GM23338 (cell line): ENCODE measurements at regions not wholly inside any gene's neighbourhood (a gene's known extent, or its start where the extent isn't known, plus 50 kb on each side); places are given as distances from the start of the nearest gene placed in this dataset.

Experiments
- ATAC-seq: fragments of 200-7000 bp; cut with Tn5 transposase; 3 replicates; pipeline ENCODE4 v1.9.1; 2020
- DNase-seq: peaks from one replicate; pipeline ENCODE4 v3.0.0-alpha.2; 2015; ENCODE audit warnings: low spot score
- H2AFZ ChIP-seq: fragments of 200-600 bp; sonication (generic); 2 replicates; pipeline ENCODE4 v1.8.0; 2016; ENCODE audit warnings: antibody characterized with exemption, mild to moderate bottlenecking, moderate library complexity
- H3F3A ChIP-seq: fragments of 200-600 bp; sonication (generic); replicated peaks from 2 replicates; pipeline ENCODE4 v1.8.0; 2017; ENCODE audit warnings: antibody characterized with exemption, mixed run types, low read depth
- H3K27ac ChIP-seq: fragments of 200-600 bp; sonication (generic); 2 replicates; pipeline ENCODE4 v1.6.1; 2016; ENCODE audit warnings: low read depth
- H3K27me3 ChIP-seq: fragments of 200-600 bp; sonication (generic); 2 replicates; pipeline ENCODE4 v1.8.0; 2016; ENCODE audit warnings: mild to moderate bottlenecking, mixed run types, moderate library complexity; ENCODE audit not compliant: insufficient read depth
- H3K36me3 ChIP-seq: fragments of 200-600 bp; sonication (generic); 2 replicates; pipeline ENCODE4 v1.8.0; 2016; ENCODE audit warnings: mild to moderate bottlenecking; ENCODE audit not compliant: insufficient read depth
- H3K4me1 ChIP-seq: fragments of 200-600 bp; sonication (generic); 2 replicates; pipeline ENCODE4 v1.8.0; 2016; ENCODE audit warnings: mild to moderate bottlenecking, moderate library complexity; ENCODE audit not compliant: insufficient read depth
- H3K4me2 ChIP-seq: fragments of 200-600 bp; sonication (generic); 2 replicates; pipeline ENCODE4 v1.7.1; 2017; ENCODE audit warnings: mixed run types
- H3K4me3 ChIP-seq: fragments of 200-600 bp; sonication (generic); 2 replicates; pipeline ENCODE4 v1.6.1; 2016; ENCODE audit warnings: mixed run types
- H3K79me2 ChIP-seq: fragments of 200-600 bp; sonication (generic); replicated peaks from 2 replicates; pipeline ENCODE4 v1.8.0; 2017; ENCODE audit warnings: mild to moderate bottlenecking; ENCODE audit not compliant: insufficient read depth
- H3K9me2 ChIP-seq: fragments of 200-600 bp; sonication (generic); 2 replicates; pipeline ENCODE4 v1.8.0; 2017; ENCODE audit not compliant: insufficient read depth
- H4K20me1 ChIP-seq: fragments of 200-600 bp; sonication (generic); replicated peaks from 2 replicates; pipeline ENCODE4 v1.8.0; 2017; ENCODE audit warnings: mild to moderate bottlenecking; ENCODE audit not compliant: insufficient read depth
- H3K27ac Mint-ChIP-seq: 2 replicates; pipeline ENCODE4 v1.8.0; 2020; ENCODE audit warnings: inconsistent platforms, mild to moderate bottlenecking, moderate library complexity, mixed read lengths
- H3K27me3 Mint-ChIP-seq: 3 replicates; pipeline ENCODE4 v1.8.0; 2022; ENCODE audit warnings: low read depth, mild to moderate bottlenecking, moderate library complexity, mixed read lengths, inconsistent platforms; ENCODE audit not compliant: insufficient read depth, poor library complexity
- H3K36me3 Mint-ChIP-seq: 3 replicates; pipeline ENCODE4 v1.8.0; 2021; ENCODE audit warnings: low read depth, mild to moderate bottlenecking, inconsistent platforms, moderate library complexity, mixed read lengths
- H3K4me1 Mint-ChIP-seq: 3 replicates; pipeline ENCODE4 v1.8.0; 2020; ENCODE audit warnings: mild to moderate bottlenecking, inconsistent platforms, mixed read lengths
- H3K4me3 Mint-ChIP-seq: 3 replicates; pipeline ENCODE4 v1.8.0; 2021; ENCODE audit warnings: moderate library complexity, mild to moderate bottlenecking, inconsistent platforms, mixed read lengths
- H3K9me3 Mint-ChIP-seq: 3 replicates; pipeline ENCODE4 v1.8.0; 2020; ENCODE audit warnings: moderate library complexity, mild to moderate bottlenecking, inconsistent platforms, mixed read lengths
- CREB1 ChIP-seq: fragments of 250-450 bp; sonication (Bioruptor Pico); IDR thresholded peaks from 2 replicates; pipeline ENCODE4 v1.5.0; 2020; ENCODE audit warnings: low read depth, mild to moderate bottlenecking, moderate library complexity
- EZH2 ChIP-seq: fragments of 200-600 bp; sonication (generic); IDR thresholded peaks from one replicate; pipeline ENCODE4 v1.8.0; 2017; ENCODE audit warnings: antibody characterized with exemption, mild to moderate bottlenecking, low read depth; ENCODE audit not compliant: unreplicated experiment
- EZH2phosphoT487 ChIP-seq: fragments of 200-600 bp; sonication (generic); IDR thresholded peaks from one replicate; pipeline ENCODE4 v1.8.1; 2018; ENCODE audit warnings: antibody characterized with exemption; ENCODE audit not compliant: unreplicated experiment
- JUNB ChIP-seq: IDR thresholded peaks from one replicate; pipeline ENCODE4 v1.6.1; 2016; ENCODE audit warnings: antibody characterized with exemption; ENCODE audit not compliant: unreplicated experiment
- NANOG ChIP-seq: IDR thresholded peaks from 2 replicates; pipeline ENCODE4 v1.6.1; 2016; ENCODE audit warnings: antibody characterized with exemption, borderline replicate concordance
- POLR2AphosphoS5 ChIP-seq: IDR thresholded peaks from 2 replicates; pipeline ENCODE4 v1.6.1; 2016; ENCODE audit warnings: antibody characterized with exemption, low read depth
- STAT1 ChIP-seq: IDR thresholded peaks from one replicate; pipeline ENCODE4 v1.6.1; 2016; ENCODE audit warnings: antibody characterized with exemption; ENCODE audit not compliant: unreplicated experiment
- ZNF114 ChIP-seq: fragments of 250-450 bp; sonication (Bioruptor Pico); IDR thresholded peaks from 2 replicates; pipeline ENCODE4 v1.5.0; 2020; ENCODE audit warnings: mild to moderate bottlenecking, moderate library complexity
- ZNF331 ChIP-seq: fragments of 250-450 bp; sonication (Bioruptor Pico); IDR thresholded peaks from 2 replicates; pipeline ENCODE4 v1.5.0; 2020; ENCODE audit warnings: low read depth, mild to moderate bottlenecking, moderate library complexity
- TF ChIP-seq, protein P1 (sequence below): IDR thresholded peaks from 2 replicates; pipeline ENCODE4 v1.6.1; 2016; ENCODE audit warnings: antibody characterized with exemption
- TF ChIP-seq, protein P2 (sequence below): IDR thresholded peaks from one replicate; pipeline ENCODE4 v1.6.1; 2018; ENCODE audit warnings: antibody characterized with exemption; ENCODE audit not compliant: unreplicated experiment
- TF ChIP-seq, protein P3 (sequence below), 2 experiments: fragments of 200-600 bp in 1 of 2; sonication (generic) in 1 of 2; conservative IDR thresholded peaks; 2 replicates each; pipeline versions ENCODE4 v1.5.1 to v1.6.1; 2016 to 2017; ENCODE audit warnings: antibody characterized with exemption in 2 of 2, low read depth in 2 of 2, mild to moderate bottlenecking in 2 of 2, moderate library complexity in 1 of 2

DNA sequence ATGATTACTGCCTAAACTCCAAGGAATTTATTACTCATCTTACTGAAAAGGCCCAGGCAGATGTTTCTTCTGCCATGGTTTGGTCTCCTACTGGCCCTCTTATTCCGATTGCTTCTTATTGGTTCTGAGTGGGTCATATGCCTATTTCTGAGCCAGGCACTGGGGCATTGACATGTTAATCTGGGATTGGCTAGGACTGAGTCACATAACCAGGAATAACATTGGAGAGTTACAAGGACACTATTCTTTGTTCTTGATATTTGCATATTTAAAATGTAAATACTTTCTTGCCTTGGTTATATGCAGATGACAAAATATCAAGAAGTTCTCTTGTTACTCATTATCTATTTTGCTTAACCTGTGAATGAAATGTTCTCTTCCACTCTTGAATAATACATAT lies 534.4 kb upstream of the SLC39A10 start (continued):
- TF ChIP-seq, protein P1, sequence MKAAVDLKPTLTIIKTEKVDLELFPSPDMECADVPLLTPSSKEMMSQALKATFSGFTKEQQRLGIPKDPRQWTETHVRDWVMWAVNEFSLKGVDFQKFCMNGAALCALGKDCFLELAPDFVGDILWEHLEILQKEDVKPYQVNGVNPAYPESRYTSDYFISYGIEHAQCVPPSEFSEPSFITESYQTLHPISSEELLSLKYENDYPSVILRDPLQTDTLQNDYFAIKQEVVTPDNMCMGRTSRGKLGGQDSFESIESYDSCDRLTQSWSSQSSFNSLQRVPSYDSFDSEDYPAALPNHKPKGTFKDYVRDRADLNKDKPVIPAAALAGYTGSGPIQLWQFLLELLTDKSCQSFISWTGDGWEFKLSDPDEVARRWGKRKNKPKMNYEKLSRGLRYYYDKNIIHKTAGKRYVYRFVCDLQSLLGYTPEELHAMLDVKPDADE: no peak
- TF ChIP-seq POLR2AphosphoS5: no peak

DNA sequence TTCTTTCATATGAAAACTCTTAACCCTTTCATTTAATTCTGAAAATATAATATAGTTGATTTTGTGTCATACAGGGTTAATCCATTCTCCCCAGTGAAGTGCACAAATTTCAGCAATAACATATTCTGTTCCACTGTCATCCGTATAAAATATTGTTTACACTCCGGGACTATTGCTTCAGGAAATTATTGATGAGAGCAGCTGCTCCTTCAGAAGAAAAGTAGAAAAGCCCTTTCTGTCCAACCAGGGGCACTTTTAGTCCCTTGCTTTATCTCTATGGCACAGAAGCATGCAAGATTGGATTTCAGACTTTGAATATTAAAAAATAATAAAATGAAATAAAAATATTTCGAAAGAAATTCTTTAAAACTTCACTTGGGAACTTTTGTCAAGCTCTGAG lies 535.7 kb upstream of the SLC39A10 start:
- no peak overlapping the region for H3K4me3 Mint-ChIP-seq
- Histone ChIP-seq H3K79me2 (no peaks in the 10 kb centered on the region), H2AFZ (no peak overlapping the region), H3K27me3 (no peaks in the 10 kb centered on the region), H3K4me2 (no peak overlapping the region), H3K27ac (no peak overlapping the region), H3K4me1 (no peaks in the 10 kb centered on the region), H3K36me3 (no peaks in the 10 kb centered on the region), H4K20me1 (no peaks in the 10 kb centered on the region), H3F3A (no peaks in the 10 kb centered on the region), H3K4me3 (no peak overlapping the region), H3K9me2 (no peaks in the 10 kb centered on the region)
- H3K27ac Mint-ChIP-seq: no peak overlapping the region
- TF ChIP-seq JUNB: no peak
- TF ChIP-seq EZH2: no peak
- no peak for TF ChIP-seq EZH2phosphoT487
- TF ChIP-seq NANOG: no peak
- TF ChIP-seq, protein P2, sequence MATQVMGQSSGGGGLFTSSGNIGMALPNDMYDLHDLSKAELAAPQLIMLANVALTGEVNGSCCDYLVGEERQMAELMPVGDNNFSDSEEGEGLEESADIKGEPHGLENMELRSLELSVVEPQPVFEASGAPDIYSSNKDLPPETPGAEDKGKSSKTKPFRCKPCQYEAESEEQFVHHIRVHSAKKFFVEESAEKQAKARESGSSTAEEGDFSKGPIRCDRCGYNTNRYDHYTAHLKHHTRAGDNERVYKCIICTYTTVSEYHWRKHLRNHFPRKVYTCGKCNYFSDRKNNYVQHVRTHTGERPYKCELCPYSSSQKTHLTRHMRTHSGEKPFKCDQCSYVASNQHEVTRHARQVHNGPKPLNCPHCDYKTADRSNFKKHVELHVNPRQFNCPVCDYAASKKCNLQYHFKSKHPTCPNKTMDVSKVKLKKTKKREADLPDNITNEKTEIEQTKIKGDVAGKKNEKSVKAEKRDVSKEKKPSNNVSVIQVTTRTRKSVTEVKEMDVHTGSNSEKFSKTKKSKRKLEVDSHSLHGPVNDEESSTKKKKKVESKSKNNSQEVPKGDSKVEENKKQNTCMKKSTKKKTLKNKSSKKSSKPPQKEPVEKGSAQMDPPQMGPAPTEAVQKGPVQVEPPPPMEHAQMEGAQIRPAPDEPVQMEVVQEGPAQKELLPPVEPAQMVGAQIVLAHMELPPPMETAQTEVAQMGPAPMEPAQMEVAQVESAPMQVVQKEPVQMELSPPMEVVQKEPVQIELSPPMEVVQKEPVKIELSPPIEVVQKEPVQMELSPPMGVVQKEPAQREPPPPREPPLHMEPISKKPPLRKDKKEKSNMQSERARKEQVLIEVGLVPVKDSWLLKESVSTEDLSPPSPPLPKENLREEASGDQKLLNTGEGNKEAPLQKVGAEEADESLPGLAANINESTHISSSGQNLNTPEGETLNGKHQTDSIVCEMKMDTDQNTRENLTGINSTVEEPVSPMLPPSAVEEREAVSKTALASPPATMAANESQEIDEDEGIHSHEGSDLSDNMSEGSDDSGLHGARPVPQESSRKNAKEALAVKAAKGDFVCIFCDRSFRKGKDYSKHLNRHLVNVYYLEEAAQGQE: no peak
- TF ChIP-seq ZNF331: no peak
- no peak for TF ChIP-seq POLR2AphosphoS5
- peaks cover 5% of the 10 kb centered on the region; the same call in 2 of the 3 replicates for H3K4me1 Mint-ChIP-seq
- DNase-seq: no peak
- H3K27me3 Mint-ChIP-seq: no peaks in the 10 kb centered on the region
- no peaks in the 10 kb centered on the region; the same call in 2 of the 3 replicates for H3K9me3 Mint-ChIP-seq
- ATAC-seq: no peak
- no peaks in the 10 kb centered on the region for H3K36me3 Mint-ChIP-seq

DNA sequence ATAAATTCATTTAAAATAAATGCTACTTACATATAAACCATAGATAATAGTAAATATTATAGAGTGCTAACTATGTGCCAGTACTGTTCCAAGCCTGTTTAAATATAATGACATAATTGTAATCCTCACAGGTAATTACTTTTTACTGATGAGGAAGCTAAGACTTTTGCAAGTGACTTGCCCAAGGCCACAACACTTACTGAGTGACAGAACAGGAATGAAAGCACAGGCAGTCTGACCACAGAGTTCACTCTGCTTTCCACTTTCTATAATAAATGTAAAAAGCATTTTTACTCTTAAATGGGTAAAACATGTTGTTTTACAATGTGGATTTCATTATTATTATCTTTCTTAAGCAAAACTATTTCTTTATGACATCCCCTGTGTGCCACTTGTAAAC lies 537.8 kb upstream of the SLC39A10 start:
- H3F3A ChIP-seq: no peaks in the 10 kb centered on the region
- Mint-ChIP-seq H3K4me1 (peaks cover 5% of the 10 kb centered on the region; the same call in 2 of the 3 replicates), H3K36me3 (peaks cover 10% of the 10 kb centered on the region), H3K4me3 (no peak overlapping the region), H3K27me3 (no peaks in the 10 kb centered on the region), H3K9me3 (peaks cover 9% of the 10 kb centered on the region), H3K27ac (no peak overlapping the region)
- no peak for DNase-seq
- no peak for ATAC-seq
- no peaks in the 10 kb centered on the region for H3K27me3 ChIP-seq
- H3K9me2 ChIP-seq: no peaks in the 10 kb centered on the region; the same call in 1 of the 2 replicates
- H3K79me2 ChIP-seq: no peaks in the 10 kb centered on the region
- H3K4me2 ChIP-seq: no peak overlapping the region
- no peaks in the 10 kb centered on the region for H4K20me1 ChIP-seq
- H3K36me3 ChIP-seq: no peaks in the 10 kb centered on the region
- no peak overlapping the region for H3K4me3 ChIP-seq
- H2AFZ ChIP-seq: no peak overlapping the region
- no peak overlapping the region for H3K27ac ChIP-seq
- H3K4me1 ChIP-seq: no peaks in the 10 kb centered on the region
- TF ChIP-seq, protein P3, sequence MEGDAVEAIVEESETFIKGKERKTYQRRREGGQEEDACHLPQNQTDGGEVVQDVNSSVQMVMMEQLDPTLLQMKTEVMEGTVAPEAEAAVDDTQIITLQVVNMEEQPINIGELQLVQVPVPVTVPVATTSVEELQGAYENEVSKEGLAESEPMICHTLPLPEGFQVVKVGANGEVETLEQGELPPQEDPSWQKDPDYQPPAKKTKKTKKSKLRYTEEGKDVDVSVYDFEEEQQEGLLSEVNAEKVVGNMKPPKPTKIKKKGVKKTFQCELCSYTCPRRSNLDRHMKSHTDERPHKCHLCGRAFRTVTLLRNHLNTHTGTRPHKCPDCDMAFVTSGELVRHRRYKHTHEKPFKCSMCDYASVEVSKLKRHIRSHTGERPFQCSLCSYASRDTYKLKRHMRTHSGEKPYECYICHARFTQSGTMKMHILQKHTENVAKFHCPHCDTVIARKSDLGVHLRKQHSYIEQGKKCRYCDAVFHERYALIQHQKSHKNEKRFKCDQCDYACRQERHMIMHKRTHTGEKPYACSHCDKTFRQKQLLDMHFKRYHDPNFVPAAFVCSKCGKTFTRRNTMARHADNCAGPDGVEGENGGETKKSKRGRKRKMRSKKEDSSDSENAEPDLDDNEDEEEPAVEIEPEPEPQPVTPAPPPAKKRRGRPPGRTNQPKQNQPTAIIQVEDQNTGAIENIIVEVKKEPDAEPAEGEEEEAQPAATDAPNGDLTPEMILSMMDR (conservative IDR thresholded peaks at IDR 0.05; ENCODE audit: low read depth in 2 of 2): no peak
- TF ChIP-seq, protein P1: no peak
- TF ChIP-seq EZH2phosphoT487 (no peak), POLR2AphosphoS5 (no peak), STAT1 (no peak), JUNB (no peak), ZNF114 (no peak), NANOG (no peak), ZNF331 (no peak), CREB1 (no peak), EZH2 (no peak)
